NCI-H1694 (cell line): ENCODE measurements at regions not wholly inside any gene's neighbourhood (a gene's known extent, or its start where the extent isn't known, plus 50 kb on each side); places are given as distances from the start of the nearest gene placed in this dataset.

Experiments used
- DNase-seq: peaks from one replicate; lab custom pipeline; 2025; lab: John Stamatoyannopoulos, UW

GRCh38 chr12:89185181-89185580 lies 167.1 kb downstream of the DUSP6 start:
- no peak for DNase-seq

GRCh38 chr12:89183985-89184435 lies 168.3 kb downstream of the DUSP6 start:
- no peak for DNase-seq

GRCh38 chr12:89181271-89181920 lies 170.9 kb downstream of the DUSP6 start:
- DNase-seq: no peak

- DNase-seq: no peak
Measured at GRCh38 chr12:89180496-89180895, 171.8 kb downstream of the DUSP6 start.

GRCh38 chr12:89179983-89180382 lies 172.3 kb downstream of the DUSP6 start:
- no peak for DNase-seq

- DNase-seq: no peak
Measured at GRCh38 chr12:89179245-89179644, 173.1 kb downstream of the DUSP6 start.

GRCh38 chr12:89177802-89178395 lies 174.4 kb downstream of the DUSP6 start:
- DNase-seq: no peak

GRCh38 chr12:89176676-89177075 lies 175.6 kb downstream of the DUSP6 start:
- DNase-seq: no peak

- DNase-seq: no peak
Measured at GRCh38 chr12:89173678-89174077, 178.6 kb downstream of the DUSP6 start.

GRCh38 chr12:89173096-89173495 lies 179.2 kb downstream of the DUSP6 start:
- no peak for DNase-seq

- DNase-seq: no peak
Measured at GRCh38 chr12:89172224-89172623, 180.1 kb downstream of the DUSP6 start.

- DNase-seq: no peak
Measured at GRCh38 chr12:89169321-89169720, 183.0 kb downstream of the DUSP6 start.

GRCh38 chr12:89167986-89168385 lies 184.3 kb downstream of the DUSP6 start:
- DNase-seq: no peak

GRCh38 chr12:89166525-89166934 lies 185.8 kb downstream of the DUSP6 start:
- DNase-seq: no peak

GRCh38 chr12:89166121-89166520 lies 186.2 kb downstream of the DUSP6 start:
- no peak for DNase-seq

- DNase-seq: no peak
Measured at GRCh38 chr12:89165703-89166102, 186.6 kb downstream of the DUSP6 start.

GRCh38 chr12:89163918-89164317 lies 188.4 kb downstream of the DUSP6 start:
- no peak for DNase-seq

GRCh38 chr12:89162589-89163261 lies 189.6 kb downstream of the DUSP6 start:
- no peak for DNase-seq

GRCh38 chr12:89161557-89161956 lies 190.7 kb downstream of the DUSP6 start:
- no peak for DNase-seq

- DNase-seq: no peak
Measured at GRCh38 chr12:89160716-89161123, 191.6 kb downstream of the DUSP6 start.

GRCh38 chr12:89157413-89157812 lies 194.9 kb downstream of the DUSP6 start:
- DNase-seq: no peak

- DNase-seq: no peak
Measured at GRCh38 chr12:89156862-89157262, 195.4 kb downstream of the DUSP6 start.

GRCh38 chr12:89156340-89156739 lies 196.0 kb downstream of the DUSP6 start:
- no peak for DNase-seq
